Epithelial cell of esophagus (primary cell): ENCODE measurements at regions not wholly inside any gene's neighbourhood (a gene's known extent, or its start where the extent isn't known, plus 50 kb on each side); places are given as distances from the start of the nearest gene placed in this dataset.

Experiments used
- DNase-seq: peaks from one replicate; pipeline ENCODE4 v3.0.0; 2010; ENCODE audit warnings: low read depth
- H3K4me3 ChIP-seq: 2 replicates; pipeline ENCODE4 v1.5.1; 2011; ENCODE audit warnings: mild to moderate bottlenecking, low read length, control low read depth
- TF ChIP-seq, protein P1 (sequence below): IDR thresholded peaks from 2 replicates; pipeline ENCODE4 v1.5.1; 2011; ENCODE audit warnings: low read depth, mild to moderate bottlenecking, low read length, control low read depth, inconsistent platforms; ENCODE audit not compliant: insufficient read depth; ENCODE audit errors: missing control alignments

DNA sequence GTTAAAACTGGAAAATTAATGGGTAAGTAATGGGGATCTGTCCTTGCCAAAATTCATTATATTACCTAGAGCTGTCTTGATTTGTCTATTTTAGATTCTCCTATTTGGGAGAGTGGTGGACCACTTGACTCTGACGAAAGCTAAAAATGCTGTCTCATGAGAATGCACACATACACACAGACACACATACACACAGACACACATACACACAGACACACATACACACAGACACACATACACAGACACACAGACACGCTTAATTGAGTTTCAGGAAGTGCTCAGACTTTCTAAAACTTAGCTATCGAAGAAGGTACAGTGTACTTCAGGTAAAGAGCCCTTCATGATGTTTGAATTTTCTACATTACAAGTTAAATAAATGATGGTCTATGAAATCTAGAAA, 279.5 kb downstream of the ANKRD50 start:
- no peak overlapping the region for H3K4me3 ChIP-seq
- no peak for DNase-seq
- TF ChIP-seq, protein P1, sequence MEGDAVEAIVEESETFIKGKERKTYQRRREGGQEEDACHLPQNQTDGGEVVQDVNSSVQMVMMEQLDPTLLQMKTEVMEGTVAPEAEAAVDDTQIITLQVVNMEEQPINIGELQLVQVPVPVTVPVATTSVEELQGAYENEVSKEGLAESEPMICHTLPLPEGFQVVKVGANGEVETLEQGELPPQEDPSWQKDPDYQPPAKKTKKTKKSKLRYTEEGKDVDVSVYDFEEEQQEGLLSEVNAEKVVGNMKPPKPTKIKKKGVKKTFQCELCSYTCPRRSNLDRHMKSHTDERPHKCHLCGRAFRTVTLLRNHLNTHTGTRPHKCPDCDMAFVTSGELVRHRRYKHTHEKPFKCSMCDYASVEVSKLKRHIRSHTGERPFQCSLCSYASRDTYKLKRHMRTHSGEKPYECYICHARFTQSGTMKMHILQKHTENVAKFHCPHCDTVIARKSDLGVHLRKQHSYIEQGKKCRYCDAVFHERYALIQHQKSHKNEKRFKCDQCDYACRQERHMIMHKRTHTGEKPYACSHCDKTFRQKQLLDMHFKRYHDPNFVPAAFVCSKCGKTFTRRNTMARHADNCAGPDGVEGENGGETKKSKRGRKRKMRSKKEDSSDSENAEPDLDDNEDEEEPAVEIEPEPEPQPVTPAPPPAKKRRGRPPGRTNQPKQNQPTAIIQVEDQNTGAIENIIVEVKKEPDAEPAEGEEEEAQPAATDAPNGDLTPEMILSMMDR: no peak

DNA sequence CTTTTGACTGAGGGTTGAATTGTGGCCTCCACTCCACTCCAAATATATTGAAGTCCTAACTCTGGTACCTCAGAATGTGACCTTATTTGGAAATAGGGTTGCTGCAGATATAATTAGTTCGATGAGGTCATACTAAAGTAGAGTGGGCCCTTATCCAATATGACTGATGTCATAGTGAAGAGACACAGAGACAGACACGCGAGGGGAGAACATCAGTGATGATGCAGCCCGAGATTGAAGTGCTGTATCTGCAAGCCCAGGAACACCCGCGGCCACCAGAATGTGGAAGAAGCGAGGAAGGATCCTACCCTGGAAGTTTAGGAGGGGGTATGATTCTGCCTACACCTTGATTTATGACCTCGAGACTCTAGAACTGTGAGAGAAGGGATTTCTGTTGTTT, 279.0 kb downstream of the ANKRD50 start:
- no peak overlapping the region for H3K4me3 ChIP-seq
- no peak for DNase-seq
- TF ChIP-seq, protein P1: no peak

DNA sequence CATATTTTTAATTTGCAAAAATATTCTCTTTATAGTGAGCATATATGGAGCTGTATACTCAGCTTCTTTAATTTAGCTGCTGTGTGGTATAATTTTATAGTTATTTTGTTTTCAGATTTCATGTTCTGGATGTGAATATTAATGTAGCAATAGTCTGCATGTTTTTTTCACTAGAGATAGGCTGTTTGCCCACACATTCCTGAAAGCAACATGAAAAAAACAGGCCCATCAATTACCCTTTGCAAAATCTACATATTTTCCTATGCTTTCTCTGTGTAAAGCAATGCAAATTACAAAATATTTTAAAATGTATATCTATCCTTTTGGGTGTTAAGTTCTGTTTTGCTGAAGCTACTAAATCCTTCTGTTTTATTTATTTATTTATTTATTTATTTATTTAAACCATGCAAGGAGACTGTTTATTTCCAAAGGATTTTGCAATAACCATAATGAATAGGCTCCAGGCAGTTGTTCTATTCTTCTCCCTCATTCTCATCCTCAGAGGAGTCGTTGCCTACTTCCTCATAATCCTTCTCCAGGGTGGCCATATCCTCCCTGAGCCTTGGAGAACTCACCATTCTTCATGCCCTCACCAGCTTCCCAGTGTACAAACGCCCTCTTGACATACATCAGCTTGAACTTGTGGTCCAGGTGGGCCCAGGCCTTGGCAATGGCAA, 277.1 kb downstream of the ANKRD50 start:
- no peak overlapping the region for H3K4me3 ChIP-seq
- TF ChIP-seq, protein P1: no peak
- no peak for DNase-seq

DNA sequence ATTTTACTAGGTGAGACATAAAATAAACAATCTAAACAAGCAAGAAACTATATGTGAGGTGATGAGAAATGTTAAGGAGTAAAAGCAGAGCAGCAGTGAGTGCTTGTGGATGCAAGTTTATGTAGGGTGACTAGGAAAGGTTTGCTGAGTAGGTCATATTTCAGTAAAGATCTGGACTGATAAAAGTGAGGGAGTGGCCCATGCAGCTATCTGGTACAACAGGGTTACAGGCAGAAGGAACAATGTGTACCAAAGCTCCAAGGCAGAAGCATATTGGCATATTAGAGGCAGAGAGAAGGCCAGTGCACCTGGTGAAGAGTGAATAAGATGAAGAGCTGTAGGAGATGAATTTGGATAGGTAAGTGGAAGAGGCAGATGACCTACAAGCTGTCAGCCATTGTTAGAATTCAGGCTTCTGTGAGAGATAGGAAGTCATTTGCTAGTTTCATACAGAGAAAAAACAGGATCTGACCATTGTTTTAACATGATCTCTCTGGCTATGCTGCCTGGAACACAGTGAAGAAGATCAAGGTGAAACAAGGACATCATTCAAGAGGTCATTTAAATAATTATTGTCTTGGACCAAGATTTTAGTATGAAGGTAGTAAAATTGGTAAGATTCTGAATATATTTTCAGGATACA, 274.6 kb downstream of the ANKRD50 start:
- H3K4me3 ChIP-seq: no peak overlapping the region
- TF ChIP-seq, protein P1: no peak
- DNase-seq: peak; percentile 24

DNA sequence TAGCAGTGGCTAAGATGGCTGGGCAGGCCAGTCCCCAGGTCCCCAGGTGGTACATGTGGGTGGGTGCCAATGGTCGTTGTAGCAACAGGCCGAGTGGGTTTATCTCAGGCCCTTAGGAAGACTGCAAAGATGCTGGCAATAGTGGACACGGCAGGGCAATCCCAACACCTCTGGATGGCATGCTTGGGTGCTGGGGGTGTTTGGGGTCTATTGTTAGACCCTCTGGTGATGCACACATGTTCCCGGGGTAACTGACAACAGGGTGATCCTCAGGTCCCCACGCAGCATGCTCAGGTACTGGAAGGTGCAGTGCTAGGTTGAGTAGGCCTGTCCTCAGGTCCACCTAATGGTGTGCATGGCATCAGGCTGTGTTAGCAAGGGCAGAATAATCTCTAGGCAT, 267.5 kb downstream of the ANKRD50 start:
- TF ChIP-seq, protein P1: no peak
- no peak for DNase-seq
- no peak overlapping the region for H3K4me3 ChIP-seq

DNA sequence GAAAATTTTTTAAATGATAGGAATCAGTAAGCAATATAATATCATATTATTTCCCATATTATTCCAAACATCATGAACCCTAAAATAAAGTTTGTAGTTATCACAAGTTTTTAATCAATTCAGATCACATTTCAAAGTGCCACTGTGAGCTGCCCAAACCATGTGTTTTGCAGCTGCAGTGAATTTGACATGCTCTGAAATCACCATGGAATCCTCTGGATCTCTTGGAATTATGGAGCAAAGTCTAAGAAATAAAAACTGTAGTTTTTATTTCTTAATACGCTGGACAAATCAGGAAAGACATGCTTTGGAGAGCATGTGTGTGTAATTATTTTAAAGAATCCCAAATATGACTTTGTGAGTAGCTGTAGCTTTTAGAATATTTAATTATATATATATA, 262.7 kb downstream of the ANKRD50 start:
- no peak for DNase-seq
- TF ChIP-seq, protein P1: no peak
- H3K4me3 ChIP-seq: no peak overlapping the region

DNA sequence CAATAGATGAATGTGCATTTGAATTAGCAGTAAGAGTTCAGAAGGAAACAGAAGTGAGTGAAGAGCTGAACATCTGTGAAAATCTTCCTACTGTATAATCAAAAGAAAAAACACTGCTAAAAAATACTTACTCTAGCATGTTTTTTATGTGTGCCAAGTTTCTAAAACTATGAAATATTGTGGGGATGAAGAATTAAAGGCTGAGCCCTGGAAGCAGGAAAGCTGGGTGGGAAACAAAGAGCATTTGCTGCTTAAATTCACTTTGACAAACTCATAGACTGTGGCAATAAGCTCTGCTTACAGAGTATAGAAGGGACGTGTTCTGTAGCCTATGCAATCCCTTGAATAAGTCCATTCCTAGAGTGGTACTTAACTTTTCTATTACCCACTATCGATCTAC, 261.7 kb downstream of the ANKRD50 start:
- TF ChIP-seq, protein P1: no peak
- no peak overlapping the region for H3K4me3 ChIP-seq
- no peak for DNase-seq
